ENCODE measurements at regions not wholly inside any gene's neighbourhood (a gene's known extent, or its start where the extent isn't known, plus 50 kb on each side); places are given as distances from the start of the nearest gene placed in this dataset.

- TF ChIP-seq CTCF (IDR thresholded peaks at IDR 0.05; ENCODE audit: low read depth, low read length, poor library complexity, severe bottlenecking) (no peak), EZH2phosphoT487 (IDR thresholded peaks at IDR 0.05; ENCODE audit: borderline replicate concordance, low read length) (no peak)
These were observed 214.2 kb downstream of the HAUS1 start for GRCh38 chr18:46318356-46318755.

GRCh38 chr18:46319783-46320182, 215.6 kb downstream of the HAUS1 start:
- no peak overlapping the region for H3K27ac ChIP-seq (ENCODE audit: low read depth, low read length)
- H3K4me1 ChIP-seq (ENCODE audit: control insufficient read depth, low read length), result peaks cover 11% of the 10 kb centered on the region
- no peak overlapping the region for H3K4me2 ChIP-seq (ENCODE audit: low read length)
- H3F3A ChIP-seq (ENCODE audit: control insufficient read depth, insufficient read depth), result no peaks in the 10 kb centered on the region
- no peaks in the 10 kb centered on the region for H3K9me2 ChIP-seq (replicated peaks; ENCODE audit: control insufficient read depth, low read length)
- no peaks in the 10 kb centered on the region for H3K79me2 ChIP-seq (ENCODE audit: control insufficient read depth, low read length)
- H3K9me3 ChIP-seq (ENCODE audit: control insufficient read depth, insufficient read depth, low read length), result no peaks in the 10 kb centered on the region
- H3K27me3 ChIP-seq (ENCODE audit: control insufficient read depth, low read length), result 0 out of 2 replicates have a peak, but pooled peaks cover 3% of the 10 kb centered on the region
- H4K20me1 ChIP-seq (ENCODE audit: control insufficient read depth, insufficient read depth, low read depth, low read length), result no peaks in the 10 kb centered on the region
- TF ChIP-seq CTCF (IDR thresholded peaks at IDR 0.05; ENCODE audit: low read depth, low read length, poor library complexity, severe bottlenecking), result no peak
- TF ChIP-seq EZH2phosphoT487 (IDR thresholded peaks at IDR 0.05; ENCODE audit: borderline replicate concordance, low read length), result no peak
- H3K36me3 ChIP-seq (ENCODE audit: control insufficient read depth, low read length), result no peaks in the 10 kb centered on the region
- H3K4me3 ChIP-seq (ENCODE audit: low read length), result no peak overlapping the region

More at GRCh38 chr18:46318356-46318755, 214.2 kb downstream of the HAUS1 start:
- Histone ChIP-seq H3K9me2 (replicated peaks; ENCODE audit: control insufficient read depth, low read length) (no peaks in the 10 kb centered on the region), H3F3A (ENCODE audit: control insufficient read depth, insufficient read depth) (no peaks in the 10 kb centered on the region), H3K36me3 (ENCODE audit: control insufficient read depth, low read length) (no peaks in the 10 kb centered on the region), H3K4me1 (ENCODE audit: control insufficient read depth, low read length) (no peaks in the 10 kb centered on the region), H3K4me3 (ENCODE audit: low read length) (no peak overlapping the region), H3K79me2 (ENCODE audit: control insufficient read depth, low read length) (no peaks in the 10 kb centered on the region), H3K4me2 (ENCODE audit: low read length) (no peak overlapping the region), H4K20me1 (ENCODE audit: control insufficient read depth, insufficient read depth, low read depth, low read length) (no peaks in the 10 kb centered on the region), H3K9me3 (ENCODE audit: control insufficient read depth, insufficient read depth, low read length) (no peaks in the 10 kb centered on the region), H3K27ac (ENCODE audit: low read depth, low read length) (no peak overlapping the region), H3K27me3 (ENCODE audit: control insufficient read depth, low read length) (0 out of 2 replicates have a peak, but pooled peaks cover 3% of the 10 kb centered on the region)

GRCh38 chr18:46320297-46320696, 216.1 kb downstream of the HAUS1 start:
- no peaks in the 10 kb centered on the region for H3K79me2 ChIP-seq (ENCODE audit: control insufficient read depth, low read length)
- H4K20me1 ChIP-seq (ENCODE audit: control insufficient read depth, insufficient read depth, low read depth, low read length), result no peaks in the 10 kb centered on the region
- H3F3A ChIP-seq (ENCODE audit: control insufficient read depth, insufficient read depth), result no peaks in the 10 kb centered on the region
- no peaks in the 10 kb centered on the region for H3K9me2 ChIP-seq (replicated peaks; ENCODE audit: control insufficient read depth, low read length)
- no peak overlapping the region for H3K4me2 ChIP-seq (ENCODE audit: low read length)
- TF ChIP-seq EZH2phosphoT487 (IDR thresholded peaks at IDR 0.05; ENCODE audit: borderline replicate concordance, low read length), result no peak
- no peak overlapping the region for H3K27ac ChIP-seq (ENCODE audit: low read depth, low read length)
- H3K9me3 ChIP-seq (ENCODE audit: control insufficient read depth, insufficient read depth, low read length), result no peaks in the 10 kb centered on the region
- H3K4me3 ChIP-seq (ENCODE audit: low read length), result no peak overlapping the region
- peaks cover 12% of the 10 kb centered on the region for H3K4me1 ChIP-seq (ENCODE audit: control insufficient read depth, low read length)
- no peaks in the 10 kb centered on the region for H3K36me3 ChIP-seq (ENCODE audit: control insufficient read depth, low read length)
- H3K27me3 ChIP-seq (ENCODE audit: control insufficient read depth, low read length), result 0 out of 2 replicates have a peak, but pooled peaks cover 3% of the 10 kb centered on the region

GRCh38 chr18:46320928-46321711, 216.9 kb downstream of the HAUS1 start:
- Histone ChIP-seq H3K4me1 (ENCODE audit: control insufficient read depth, low read length) (peaks cover 12% of the 10 kb centered on the region), H3K36me3 (ENCODE audit: control insufficient read depth, low read length) (no peaks in the 10 kb centered on the region), H3K9me2 (replicated peaks; ENCODE audit: control insufficient read depth, low read length) (no peaks in the 10 kb centered on the region), H3K4me2 (ENCODE audit: low read length) (no peak overlapping the region), H3K79me2 (ENCODE audit: control insufficient read depth, low read length) (no peaks in the 10 kb centered on the region), H4K20me1 (ENCODE audit: control insufficient read depth, insufficient read depth, low read depth, low read length) (no peaks in the 10 kb centered on the region), H3K4me3 (ENCODE audit: low read length) (no peak overlapping the region), H3K27me3 (ENCODE audit: control insufficient read depth, low read length) (0 out of 2 replicates have a peak, but pooled peaks cover 3% of the 10 kb centered on the region), H3F3A (ENCODE audit: control insufficient read depth, insufficient read depth) (no peaks in the 10 kb centered on the region), H3K9me3 (ENCODE audit: control insufficient read depth, insufficient read depth, low read length) (no peaks in the 10 kb centered on the region), H3K27ac (ENCODE audit: low read depth, low read length) (no peak overlapping the region)
- TF ChIP-seq EZH2phosphoT487 (IDR thresholded peaks at IDR 0.05; ENCODE audit: borderline replicate concordance, low read length), result no peak
- no peak for TF ChIP-seq CTCF (IDR thresholded peaks at IDR 0.05; ENCODE audit: low read depth, low read length, poor library complexity, severe bottlenecking)

All from DOHH2 (cell line).